HG03095 (cell line): ENCODE measurements at regions not wholly inside any gene's neighbourhood (a gene's known extent, or its start where the extent isn't known, plus 50 kb on each side); places are given as distances from the start of the nearest gene placed in this dataset.
"Not testable (repeated sequence)": the region's sequence is repeated elsewhere in the genome, so short reads cannot be mapped to it uniquely, and the experiment has no call there.

Experiments used
- ATAC-seq: cut with Tn5 transposase; IDR thresholded peaks from one replicate; pipeline ENCODE4 v1.9.1; 2021; ENCODE audit warnings: moderate library complexity; ENCODE audit not compliant: unreplicated experiment

GRCh38 chr4:97027728-97028410 lies 1115.4 kb downstream of the STPG2 start:
- no peak for ATAC-seq

GRCh38 chr4:97028785-97029184 lies 1114.5 kb downstream of the STPG2 start:
- no peak for ATAC-seq

DNA sequence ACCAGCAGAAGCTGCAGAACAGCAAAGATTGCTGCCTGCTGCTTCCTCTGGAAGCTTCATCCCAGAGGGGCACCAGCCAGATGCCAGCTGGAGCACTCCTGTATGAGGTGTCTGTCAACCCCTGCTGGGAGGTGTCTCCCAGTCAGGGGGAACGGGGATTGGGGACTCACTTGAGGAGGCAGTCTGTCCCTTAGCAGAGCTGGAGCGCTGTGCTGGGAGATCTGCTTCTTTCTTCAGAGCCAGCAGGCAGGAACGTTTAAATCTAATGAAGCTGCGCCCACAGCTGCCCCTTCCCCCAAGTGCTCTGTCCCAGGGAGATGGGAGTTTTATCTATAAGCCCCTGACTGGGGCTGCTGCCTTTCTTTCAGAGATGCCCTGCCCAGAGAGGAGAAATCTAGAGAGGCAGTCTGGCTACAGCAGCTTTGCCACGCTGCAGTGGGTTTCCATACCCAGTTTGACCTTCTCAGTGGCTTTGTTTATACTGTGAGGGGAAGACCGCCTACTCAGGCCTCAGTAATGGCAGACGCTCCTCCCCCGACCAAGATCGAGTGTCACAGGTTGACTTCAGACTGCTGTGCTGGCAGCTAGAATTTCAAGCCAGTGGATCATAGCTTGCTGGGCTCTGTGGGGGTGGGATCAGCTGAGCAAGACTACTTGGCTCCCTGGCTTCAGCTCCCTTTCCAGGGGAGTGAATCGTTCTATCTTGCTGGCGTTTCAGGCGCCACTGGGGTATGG lies 1105.7 kb downstream of the STPG2 start:
- ATAC-seq, result not testable (repeated sequence)

GRCh38 chr4:97038146-97038516 lies 1105.1 kb downstream of the STPG2 start:
- no peak for ATAC-seq

DNA sequence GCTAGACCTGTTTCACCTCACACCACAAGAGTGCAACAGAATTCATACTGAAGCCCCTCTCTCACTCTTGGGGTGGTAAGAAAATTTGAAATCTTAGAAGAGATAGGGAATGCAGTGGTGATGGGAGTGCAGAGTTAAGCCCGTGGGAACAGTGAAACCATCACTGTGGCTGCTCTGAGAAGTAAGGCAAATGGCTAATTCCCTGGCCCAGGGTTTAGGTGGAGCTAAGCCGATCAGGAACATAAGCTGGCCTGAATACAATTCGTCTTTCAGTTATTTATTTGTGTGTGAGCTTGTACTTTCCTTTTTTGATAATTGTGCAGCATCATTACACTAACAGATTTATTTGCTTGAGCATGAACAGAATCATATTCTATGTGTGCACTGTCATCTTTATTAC lies 1070.6 kb downstream of the STPG2 start:
- ATAC-seq, result no peak

GRCh38 chr4:97073194-97073593 lies 1070.1 kb downstream of the STPG2 start:
- no peak for ATAC-seq

DNA sequence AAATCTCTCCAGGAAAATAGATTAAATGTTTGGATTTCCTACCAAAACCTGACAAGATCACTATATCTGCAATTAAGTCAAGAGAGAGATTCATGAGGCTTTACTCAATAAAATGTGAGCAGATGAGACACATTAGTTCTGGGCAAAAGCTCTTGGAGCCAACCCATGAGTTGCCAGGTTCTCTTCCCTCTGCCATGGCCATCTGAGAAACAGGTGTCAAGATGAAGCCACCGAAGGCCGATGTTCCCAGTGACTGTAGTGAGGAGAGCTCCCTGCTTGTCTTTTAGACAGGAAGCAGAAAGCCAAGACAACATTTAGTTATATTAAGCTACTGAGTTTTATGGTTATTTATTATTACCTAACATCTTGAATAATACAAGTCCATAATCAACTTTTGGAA lies 1068.7 kb downstream of the STPG2 start:
- ATAC-seq, result no peak

GRCh38 chr4:97081951-97082350 lies 1061.3 kb downstream of the STPG2 start:
- ATAC-seq, result no peak

DNA sequence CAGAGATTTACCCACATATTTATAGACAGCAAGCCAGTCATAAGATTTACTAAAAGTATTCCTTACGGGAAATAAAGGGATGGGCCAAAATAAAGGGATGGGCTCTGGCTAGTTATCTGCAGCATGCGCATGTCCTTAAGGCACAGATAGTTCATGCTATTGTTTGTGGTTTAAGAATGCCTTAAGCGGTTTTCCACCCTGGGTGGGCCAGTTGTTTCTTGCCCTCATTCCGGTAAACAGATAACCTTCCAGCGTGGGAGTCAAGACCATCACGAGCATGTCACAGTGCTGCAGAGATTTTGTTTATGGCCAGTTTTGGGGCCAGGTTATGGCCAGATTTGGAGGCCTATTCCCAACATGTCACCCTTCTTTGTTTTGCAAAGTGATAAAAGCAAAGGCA lies 1046.2 kb downstream of the STPG2 start:
- not testable (repeated sequence) for ATAC-seq

DNA sequence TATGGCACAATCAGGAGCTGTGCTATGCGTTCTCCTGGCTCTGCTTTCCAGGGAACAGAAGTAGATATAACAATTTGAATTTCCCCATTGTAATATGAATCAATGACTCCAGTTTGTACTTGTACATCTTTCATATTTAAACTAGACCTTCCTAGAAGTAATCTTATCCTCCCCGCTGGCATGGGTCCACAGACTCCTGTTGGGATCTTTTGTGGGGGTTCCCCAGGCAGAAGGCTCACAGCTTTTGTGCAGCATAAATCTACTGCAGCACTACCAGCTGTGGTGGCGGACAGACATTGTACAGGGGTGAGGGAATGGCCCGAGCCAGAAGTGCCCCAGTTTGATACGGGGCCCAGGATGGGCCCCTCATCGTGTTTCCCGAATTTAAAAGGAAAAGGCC lies 1042.1 kb downstream of the STPG2 start:
- not testable (repeated sequence) for ATAC-seq

DNA sequence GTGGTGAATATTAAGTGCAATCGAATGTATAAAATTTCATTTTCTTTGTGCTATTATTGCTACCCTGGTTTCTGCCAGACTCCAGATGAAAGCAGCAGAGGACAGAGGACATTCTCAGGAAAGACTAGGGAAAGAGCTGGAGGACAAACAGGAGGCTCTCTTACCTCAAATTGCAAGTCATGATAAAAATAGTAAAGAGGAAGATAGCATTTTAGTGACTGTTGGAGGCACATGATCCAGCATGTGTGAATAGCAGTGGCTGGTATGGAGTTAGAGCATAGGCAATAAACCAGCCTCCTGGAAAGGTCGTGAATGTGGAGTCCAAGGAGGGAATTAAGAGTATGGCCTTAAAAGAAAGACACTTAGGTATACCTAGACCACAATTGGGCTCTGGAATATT lies 1040.0 kb downstream of the STPG2 start:
- ATAC-seq, result no peak

- no peak for ATAC-seq
Observed at GRCh38 chr4:97104006-97104405, 1039.3 kb downstream of the STPG2 start.

GRCh38 chr4:97104666-97105065 lies 1038.6 kb downstream of the STPG2 start:
- ATAC-seq, result no peak

DNA sequence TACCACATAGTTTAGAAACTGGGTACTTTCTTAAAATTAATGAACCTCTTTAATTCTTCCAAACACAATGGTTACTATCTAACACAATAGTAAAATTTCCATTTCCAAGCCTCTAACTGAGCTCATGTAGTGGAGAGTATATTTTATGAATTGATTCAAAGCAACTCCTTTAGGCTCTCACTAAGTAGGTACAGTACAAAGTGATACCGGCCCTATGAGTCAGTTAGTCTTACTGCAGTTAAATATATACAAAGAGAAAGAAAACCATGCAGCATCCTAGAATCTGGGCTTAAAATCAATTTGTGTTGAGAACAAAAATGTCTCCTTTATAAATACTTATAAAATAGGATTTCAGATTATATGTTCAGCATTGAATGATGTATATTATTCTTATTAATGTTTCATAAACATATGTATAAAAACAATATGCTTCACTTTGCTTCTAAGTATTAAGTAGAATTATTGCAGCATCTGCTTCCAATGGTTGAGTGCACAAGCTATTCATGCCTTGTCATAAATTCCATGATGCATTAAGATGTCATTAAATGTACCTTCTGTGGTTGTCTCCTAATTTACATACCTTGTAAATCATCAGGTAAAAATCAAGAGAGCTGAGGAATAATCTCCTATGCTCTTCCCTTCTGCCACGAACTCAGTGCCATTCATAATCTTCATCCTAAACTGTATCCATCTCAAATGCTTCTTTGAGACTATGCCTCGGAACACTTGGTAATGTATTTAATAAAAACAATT lies 1037.8 kb downstream of the STPG2 start:
- no peak for ATAC-seq

DNA sequence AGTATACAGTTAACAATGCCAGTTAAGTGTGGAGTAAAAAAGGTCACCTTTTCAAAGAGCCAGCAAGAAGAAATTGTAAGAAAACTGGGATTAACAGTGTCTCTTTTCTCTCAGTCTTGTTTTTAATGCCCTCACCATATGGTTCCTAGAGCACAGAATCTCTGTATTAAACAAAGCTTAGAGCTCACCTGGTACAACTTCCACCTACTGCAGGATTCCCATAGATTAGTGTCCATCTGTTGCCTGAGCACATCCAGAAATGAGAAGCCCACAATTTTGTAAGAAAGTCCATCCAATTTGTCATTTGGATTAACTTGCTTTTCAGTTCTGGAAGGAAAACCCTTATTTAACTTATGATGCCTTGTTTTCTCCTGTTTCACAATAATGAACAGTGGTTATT lies 1037.1 kb downstream of the STPG2 start:
- ATAC-seq, result no peak

GRCh38 chr4:97110506-97110905 lies 1032.8 kb downstream of the STPG2 start:
- no peak for ATAC-seq

DNA sequence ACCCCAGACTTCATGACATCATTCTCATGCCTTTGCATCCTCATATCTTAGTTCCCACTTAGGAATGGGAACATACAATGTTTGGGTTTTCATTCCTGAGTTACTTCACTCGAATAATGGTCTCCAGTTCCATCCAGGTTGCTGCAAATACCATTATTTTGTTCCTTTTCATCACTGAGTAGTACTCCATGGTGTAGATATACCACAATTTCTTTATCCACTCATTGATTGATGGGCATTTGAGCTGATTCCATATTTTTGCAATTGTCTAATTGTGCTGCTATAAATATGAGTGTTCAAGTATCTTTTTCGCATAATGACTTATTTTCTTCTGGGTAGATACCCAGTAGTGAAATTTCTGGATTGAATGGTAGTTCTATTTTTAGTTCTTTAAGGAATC lies 1026.8 kb downstream of the STPG2 start:
- ATAC-seq, result no peak

- ATAC-seq, result no peak
Observed at GRCh38 chr4:97121493-97121892, 1021.8 kb downstream of the STPG2 start.

- no peak for ATAC-seq
Observed at GRCh38 chr4:97123573-97123972, 1019.7 kb downstream of the STPG2 start.

- no peak for ATAC-seq
Observed at GRCh38 chr4:97132435-97132834, 1010.8 kb downstream of the STPG2 start.

- no peak for ATAC-seq
Observed at GRCh38 chr4:97134456-97134855, 1008.8 kb downstream of the STPG2 start.

GRCh38 chr4:97139791-97140190 lies 1003.5 kb downstream of the STPG2 start:
- no peak for ATAC-seq
